Activated naive CD8-positive, alpha-beta T cell treated with anti-CD3 and anti-CD28 coated beads for 36 hours (primary cell): ENCODE measurements at regions not wholly inside any gene's neighbourhood (a gene's known extent, or its start where the extent isn't known, plus 50 kb on each side); places are given as distances from the start of the nearest gene placed in this dataset.

Experiments used
- DNase-seq: peaks from one replicate; pipeline ENCODE4 v3.0.0; 2021
- H3K27ac Mint-ChIP-seq: one replicate; pipeline ENCODE4 v1.8.0; 2022; ENCODE audit warnings: mild to moderate bottlenecking, moderate library complexity, mixed read lengths
- H3K27me3 Mint-ChIP-seq: one replicate; pipeline ENCODE4 v1.8.0; 2022; ENCODE audit warnings: mild to moderate bottlenecking, mixed read lengths
- H3K36me3 Mint-ChIP-seq: one replicate; pipeline ENCODE4 v1.8.0; 2021; ENCODE audit warnings: mild to moderate bottlenecking, mixed read lengths
- H3K4me1 Mint-ChIP-seq: one replicate; pipeline ENCODE4 v1.8.0; 2021; ENCODE audit warnings: mixed read lengths
- H3K4me3 Mint-ChIP-seq: one replicate; pipeline ENCODE4 v1.8.0; 2022; ENCODE audit warnings: mild to moderate bottlenecking, moderate library complexity, mixed read lengths
- H3K9me3 Mint-ChIP-seq: one replicate; pipeline ENCODE4 v1.8.0; 2022; ENCODE audit warnings: mixed read lengths

DNA sequence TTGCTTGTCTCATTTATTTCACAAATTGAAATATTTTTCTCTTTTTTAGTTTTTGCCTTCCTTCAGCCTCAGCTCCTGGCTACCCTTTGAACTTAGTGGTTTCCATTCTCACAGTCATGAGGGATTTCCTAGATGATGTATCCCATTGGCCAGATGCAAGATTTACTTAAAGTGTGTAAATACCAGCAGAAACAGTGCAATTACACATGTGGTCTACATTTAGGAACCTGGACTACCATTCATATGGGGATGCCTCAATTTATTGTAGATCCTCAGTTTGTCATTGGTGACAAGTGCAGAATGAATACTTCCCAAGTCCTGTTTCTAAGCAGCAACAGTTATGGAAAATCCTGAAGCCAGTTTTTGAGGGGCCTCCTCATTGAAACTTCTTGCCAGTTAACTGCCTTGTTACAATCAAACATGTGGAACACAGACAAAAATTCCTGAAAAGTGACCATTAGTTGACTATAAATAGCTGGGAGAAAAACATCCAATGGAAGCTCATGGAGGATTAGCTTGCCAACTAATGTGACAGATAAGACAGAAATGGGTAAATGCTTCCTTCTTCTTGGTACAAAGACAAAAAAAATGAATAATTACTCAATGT, 113.6 kb upstream of the FER start:
- Mint-ChIP-seq H3K9me3 (no peaks in the 10 kb centered on the region), H3K27ac (no peak overlapping the region), H3K27me3 (peaks cover 7% of the 10 kb centered on the region), H3K36me3 (no peaks in the 10 kb centered on the region), H3K4me3 (no peak overlapping the region), H3K4me1 (peaks cover 4% of the 10 kb centered on the region)
- no peak for DNase-seq

DNA sequence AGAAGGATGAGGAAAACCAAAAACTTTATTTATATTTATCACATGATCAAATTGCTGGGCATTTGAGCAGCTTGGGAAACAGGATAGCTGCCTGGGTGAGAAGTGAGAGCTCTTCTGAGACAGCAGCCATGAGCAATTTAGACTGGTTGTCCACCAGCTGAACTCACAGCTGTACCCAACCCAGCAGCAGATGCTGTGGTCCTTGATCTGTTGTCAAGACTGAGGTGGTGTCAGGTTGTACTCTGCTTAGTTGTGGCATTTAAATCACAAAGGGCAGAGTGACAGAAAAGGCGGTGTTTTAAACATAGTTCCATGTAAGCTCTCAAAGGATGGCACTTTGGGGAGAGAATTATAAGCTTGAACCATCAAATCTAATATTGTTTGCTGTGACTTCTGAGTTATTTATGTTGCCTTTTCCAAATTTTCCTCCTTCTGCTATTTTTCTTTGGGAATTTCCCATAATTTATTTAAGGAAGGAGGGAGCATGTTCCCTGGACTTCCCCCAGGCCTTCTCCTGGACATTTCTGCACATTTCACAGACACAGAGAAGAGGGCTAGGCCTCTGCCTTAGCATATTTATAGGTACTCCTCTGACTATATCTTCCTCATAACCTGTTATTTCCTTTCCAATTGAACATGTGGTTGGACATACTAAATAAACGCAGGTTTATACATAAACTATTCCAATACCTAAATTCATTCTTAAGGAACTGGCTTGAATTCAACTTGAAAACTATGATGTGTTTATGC, 117.7 kb upstream of the FER start:
- peaks cover 4% of the 10 kb centered on the region for H3K4me1 Mint-ChIP-seq

DNA sequence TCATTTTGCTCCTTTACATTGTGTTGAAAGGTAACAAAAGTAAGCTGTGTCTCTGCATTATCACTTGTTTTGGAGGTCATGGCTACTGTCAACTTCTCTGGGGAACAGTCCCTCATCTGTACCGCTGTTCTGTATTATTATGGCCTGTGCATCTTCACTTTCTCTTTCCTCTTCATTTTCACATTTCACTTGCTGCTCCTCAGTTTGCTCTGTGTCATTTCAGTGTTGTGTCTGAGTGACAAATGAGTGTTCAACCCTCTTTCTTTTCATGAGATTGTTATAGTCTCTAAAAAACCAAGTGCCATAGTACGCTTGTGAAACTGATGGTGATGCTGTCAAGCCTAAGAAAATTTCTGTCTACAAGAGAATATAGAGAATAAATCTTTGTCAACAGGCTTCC, 122.0 kb upstream of the FER start:
- DNase-seq: no peak
- Mint-ChIP-seq H3K4me1 (no peaks in the 10 kb centered on the region), H3K9me3 (no peaks in the 10 kb centered on the region), H3K36me3 (no peaks in the 10 kb centered on the region), H3K27ac (no peak overlapping the region), H3K4me3 (no peak overlapping the region), H3K27me3 (no peaks in the 10 kb centered on the region)

More for the DNA sequence above, 117.7 kb upstream of the FER start:
- Mint-ChIP-seq H3K27ac (no peak overlapping the region), H3K9me3 (no peaks in the 10 kb centered on the region), H3K36me3 (no peaks in the 10 kb centered on the region), H3K4me3 (no peak overlapping the region), H3K27me3 (no peaks in the 10 kb centered on the region)
- no peak for DNase-seq

DNA sequence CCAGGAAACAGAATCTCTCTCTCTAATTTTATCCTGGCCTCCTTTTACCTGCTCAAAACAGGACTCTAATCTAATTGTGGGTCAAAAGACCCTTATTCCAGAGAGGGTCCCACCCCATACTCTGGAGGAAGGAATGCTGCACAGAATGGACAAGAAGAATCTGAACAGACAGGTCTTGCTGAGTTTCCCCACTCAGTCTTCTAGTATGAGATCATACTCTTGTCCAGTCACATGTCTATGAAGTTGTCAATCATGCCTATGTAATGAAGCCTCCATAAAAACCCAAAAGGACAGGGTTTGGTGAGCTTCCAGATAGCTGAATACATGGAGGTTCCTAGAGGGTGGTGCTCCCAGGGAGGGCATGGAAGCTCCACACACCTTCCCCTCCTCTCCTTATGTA, 123.9 kb upstream of the FER start:
- H3K27ac Mint-ChIP-seq: no peak overlapping the region
- no peak for DNase-seq
- no peaks in the 10 kb centered on the region for H3K4me1 Mint-ChIP-seq
- no peaks in the 10 kb centered on the region for H3K27me3 Mint-ChIP-seq
- no peaks in the 10 kb centered on the region for H3K9me3 Mint-ChIP-seq
- no peak overlapping the region for H3K4me3 Mint-ChIP-seq
- no peaks in the 10 kb centered on the region for H3K36me3 Mint-ChIP-seq

DNA sequence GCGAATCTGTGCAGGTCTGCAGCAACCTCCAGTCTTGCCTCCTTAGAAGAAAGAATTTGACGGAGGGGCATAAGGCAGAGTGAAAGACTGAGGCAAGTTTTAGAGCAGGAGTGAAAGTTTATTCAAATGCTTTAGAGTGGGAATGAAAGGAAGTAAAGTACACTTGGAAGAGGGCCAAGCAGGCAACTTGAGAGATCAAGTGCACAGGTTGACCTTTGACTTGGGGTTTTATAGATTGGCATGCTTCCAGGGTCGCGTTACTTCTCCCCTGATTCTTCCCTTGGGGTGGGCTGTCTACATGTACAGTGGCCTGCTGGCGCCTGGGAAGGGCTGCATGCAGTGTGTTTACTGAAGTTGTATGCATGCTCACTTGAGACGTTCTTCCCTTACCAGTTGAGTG, 127.2 kb upstream of the FER start:
- Mint-ChIP-seq H3K27ac (no peak overlapping the region), H3K4me3 (no peak overlapping the region), H3K36me3 (no peaks in the 10 kb centered on the region), H3K4me1 (no peaks in the 10 kb centered on the region), H3K9me3 (peaks cover 2% of the 10 kb centered on the region), H3K27me3 (peaks cover 12% of the 10 kb centered on the region)
- no peak for DNase-seq

DNA sequence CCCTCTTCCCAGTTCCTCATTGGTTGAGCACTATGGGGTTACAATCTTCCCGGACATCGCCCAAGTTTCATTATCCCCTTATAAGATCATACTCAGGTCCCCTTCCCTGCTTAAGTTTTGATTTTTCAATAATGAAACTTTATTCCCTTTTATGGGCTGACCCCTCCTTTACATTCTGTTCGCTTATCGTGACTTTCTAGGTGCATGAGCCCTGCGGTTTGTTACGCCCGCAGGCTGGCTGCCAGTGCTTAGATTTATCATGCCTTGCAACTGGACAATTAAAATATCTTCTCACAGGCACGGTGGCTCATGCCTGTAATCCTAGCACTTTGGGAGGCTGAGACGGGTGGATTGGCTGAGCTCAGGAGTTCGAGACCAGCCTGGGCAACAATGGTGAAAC, 127.9 kb upstream of the FER start:
- Mint-ChIP-seq H3K27ac (no peak overlapping the region), H3K9me3 (peaks cover 2% of the 10 kb centered on the region), H3K36me3 (no peaks in the 10 kb centered on the region), H3K4me1 (no peaks in the 10 kb centered on the region), H3K4me3 (no peak overlapping the region), H3K27me3 (peaks cover 13% of the 10 kb centered on the region)
- DNase-seq: no peak

DNA sequence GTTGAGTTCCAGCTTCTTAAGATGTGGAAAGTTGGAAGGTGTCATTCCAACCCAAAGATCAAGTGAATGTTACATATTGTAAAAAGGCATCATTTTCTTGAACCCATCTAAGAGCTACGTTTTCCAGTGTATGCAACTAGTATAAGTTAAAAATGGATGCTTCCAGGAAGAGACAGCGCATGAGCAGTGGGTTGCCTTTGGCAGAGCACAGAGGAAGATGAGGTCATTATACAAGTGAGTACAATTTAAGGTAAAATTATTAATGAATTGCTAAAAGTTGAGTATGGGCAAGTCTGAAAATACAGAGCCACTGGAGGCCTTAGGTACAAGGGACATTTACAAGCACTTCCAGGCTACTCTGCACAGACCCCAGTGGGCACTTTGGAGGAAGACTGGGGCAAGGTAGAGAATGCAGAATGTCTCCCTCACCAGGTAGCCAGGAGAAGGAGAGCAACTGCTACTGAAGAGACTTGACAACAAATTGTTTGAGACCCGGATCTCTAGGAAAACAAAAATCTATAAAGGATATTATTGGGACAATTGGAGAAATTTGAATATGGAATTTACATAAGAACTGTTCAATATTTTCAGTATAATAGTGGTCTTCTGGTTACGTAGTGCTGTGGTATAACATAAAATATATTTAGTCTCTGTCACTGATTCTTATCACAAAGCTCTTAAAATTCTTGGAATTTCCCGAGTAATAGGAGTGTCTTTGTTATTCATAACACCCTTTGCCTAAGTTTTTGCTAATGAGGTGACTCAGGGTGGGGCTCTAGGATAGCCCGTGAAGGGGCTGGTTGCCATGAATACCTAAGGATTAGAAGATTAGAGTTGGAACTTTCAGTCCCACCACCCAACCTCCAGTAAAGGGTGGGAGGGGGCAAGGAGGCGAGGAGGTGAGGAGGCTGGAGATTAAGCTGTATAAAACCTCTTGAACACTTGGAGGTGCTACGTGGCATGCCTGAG, 129.9 kb upstream of the FER start:
- no peaks in the 10 kb centered on the region for H3K4me1 Mint-ChIP-seq
- H3K4me3 Mint-ChIP-seq: no peak overlapping the region
- no peak for DNase-seq
- H3K9me3 Mint-ChIP-seq: peaks cover 2% of the 10 kb centered on the region
- no peaks in the 10 kb centered on the region for H3K36me3 Mint-ChIP-seq
- peaks cover 16% of the 10 kb centered on the region for H3K27me3 Mint-ChIP-seq
- H3K27ac Mint-ChIP-seq: no peak overlapping the region

DNA sequence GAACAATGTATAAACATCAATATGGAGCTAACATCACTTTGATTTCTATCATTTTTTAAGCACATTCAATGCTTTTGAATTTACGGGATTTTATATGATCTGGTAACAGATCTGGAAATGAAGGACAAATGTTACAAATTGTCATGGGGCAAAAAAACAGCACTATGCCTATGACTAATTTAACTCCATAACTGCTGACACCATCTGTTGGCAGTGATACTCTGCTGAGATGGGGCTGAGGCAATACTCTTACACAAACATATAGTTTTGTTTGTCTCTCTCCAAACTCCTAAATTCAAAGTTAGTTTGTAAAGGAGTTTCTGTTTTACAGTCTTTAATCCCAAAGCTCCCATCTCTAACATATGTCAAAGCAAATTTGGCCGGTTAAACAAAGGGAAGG, 132.5 kb upstream of the FER start:
- DNase-seq: no peak
- Mint-ChIP-seq H3K27me3 (peaks cover 17% of the 10 kb centered on the region), H3K27ac (no peak overlapping the region), H3K9me3 (peaks cover 6% of the 10 kb centered on the region), H3K4me1 (no peaks in the 10 kb centered on the region), H3K4me3 (no peak overlapping the region), H3K36me3 (no peaks in the 10 kb centered on the region)

DNA sequence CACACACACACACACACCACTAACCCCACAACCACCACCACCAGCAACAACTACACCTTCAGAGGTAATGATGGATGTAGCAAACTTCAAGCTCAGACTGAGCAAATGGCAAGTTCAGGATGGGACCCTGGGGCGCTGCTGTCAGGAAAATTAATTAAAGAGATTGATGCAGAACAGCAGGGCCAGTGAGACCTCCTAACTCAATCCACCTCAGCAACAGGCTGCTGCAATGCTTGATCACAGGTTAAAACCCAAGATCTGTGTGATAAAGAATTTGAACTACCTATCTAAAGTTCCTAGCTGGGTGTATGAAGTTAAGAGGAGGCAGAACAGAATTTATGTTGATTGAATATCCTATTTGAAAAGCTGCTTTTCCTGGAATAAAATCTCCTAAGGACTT, 140.3 kb upstream of the FER start:
- Mint-ChIP-seq H3K4me1 (peaks cover 5% of the 10 kb centered on the region), H3K27ac (no peak overlapping the region), H3K36me3 (no peaks in the 10 kb centered on the region), H3K9me3 (peaks cover 6% of the 10 kb centered on the region), H3K27me3 (peaks cover 7% of the 10 kb centered on the region), H3K4me3 (no peak overlapping the region)
- DNase-seq: no peak

DNA sequence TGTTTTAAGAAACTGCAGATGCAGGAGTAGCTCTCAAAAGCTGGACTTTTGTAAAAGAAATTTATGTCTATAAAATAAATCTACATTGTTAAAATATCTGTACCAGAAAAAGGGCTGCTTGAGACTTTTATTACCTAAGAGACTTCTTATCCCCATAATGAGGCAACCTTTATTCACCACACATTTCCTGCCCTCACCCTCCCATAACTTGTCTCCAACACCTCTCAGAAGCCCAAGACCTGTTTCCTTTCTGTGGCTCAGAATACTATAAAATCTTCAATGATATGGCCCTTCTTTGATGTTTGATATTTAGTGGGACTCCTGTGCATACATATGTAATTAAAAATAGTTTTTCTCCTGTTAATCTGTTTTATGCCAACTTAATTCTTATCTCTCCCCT, 141.5 kb upstream of the FER start:
- peaks cover 5% of the 10 kb centered on the region for H3K4me1 Mint-ChIP-seq
- H3K9me3 Mint-ChIP-seq: peaks cover 3% of the 10 kb centered on the region
- H3K27ac Mint-ChIP-seq: no peak overlapping the region
- peaks cover 7% of the 10 kb centered on the region for H3K27me3 Mint-ChIP-seq
- no peak overlapping the region for H3K4me3 Mint-ChIP-seq
- no peak for DNase-seq
- H3K36me3 Mint-ChIP-seq: no peaks in the 10 kb centered on the region

DNA sequence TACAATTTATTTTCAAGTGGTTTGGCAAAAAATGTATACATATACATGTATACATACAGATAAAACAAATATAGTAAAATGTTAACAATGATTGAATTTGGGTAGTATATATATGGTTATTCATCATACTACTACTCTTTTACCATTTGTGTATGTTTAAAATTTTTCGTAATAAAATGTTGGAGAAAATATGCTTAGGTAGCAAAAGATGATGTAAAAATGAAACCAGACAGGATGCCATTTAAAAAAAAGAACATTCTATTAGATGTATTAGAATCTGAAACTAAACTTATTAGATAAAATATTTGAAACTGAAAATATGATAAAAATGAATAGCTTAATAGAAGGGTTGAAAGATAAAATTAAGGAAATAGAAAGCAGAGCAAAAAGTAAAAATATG, 144.9 kb upstream of the FER start:
- Mint-ChIP-seq H3K36me3 (no peaks in the 10 kb centered on the region), H3K4me3 (no peak overlapping the region), H3K27ac (no peak overlapping the region), H3K27me3 (peaks cover 5% of the 10 kb centered on the region), H3K4me1 (peaks cover 5% of the 10 kb centered on the region), H3K9me3 (no peaks in the 10 kb centered on the region)
- no peak for DNase-seq

DNA sequence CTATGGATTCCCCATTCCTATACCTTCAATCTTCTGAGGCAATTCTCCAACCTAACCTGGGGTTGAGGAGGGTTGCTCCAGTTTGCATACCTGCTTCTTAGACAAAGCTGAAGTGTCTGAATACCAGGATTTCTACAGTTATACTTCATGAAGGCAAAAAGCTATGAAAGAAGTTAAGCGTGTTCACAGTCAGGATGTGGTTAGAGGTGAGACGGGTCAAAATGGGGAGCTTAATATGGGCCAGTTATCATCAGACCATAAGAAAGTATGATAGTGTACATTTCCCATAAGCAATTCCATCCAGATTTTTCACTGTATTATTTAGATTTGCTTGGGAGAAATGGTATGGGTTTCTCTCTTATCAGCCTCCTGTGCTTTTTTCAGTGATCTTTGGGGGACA, 156.9 kb upstream of the FER start:
- H3K36me3 Mint-ChIP-seq: no peaks in the 10 kb centered on the region
- H3K27ac Mint-ChIP-seq: no peak overlapping the region
- DNase-seq: no peak
- peaks cover 25% of the 10 kb centered on the region for H3K27me3 Mint-ChIP-seq
- no peaks in the 10 kb centered on the region for H3K4me1 Mint-ChIP-seq
- H3K4me3 Mint-ChIP-seq: no peak overlapping the region
- H3K9me3 Mint-ChIP-seq: no peaks in the 10 kb centered on the region

DNA sequence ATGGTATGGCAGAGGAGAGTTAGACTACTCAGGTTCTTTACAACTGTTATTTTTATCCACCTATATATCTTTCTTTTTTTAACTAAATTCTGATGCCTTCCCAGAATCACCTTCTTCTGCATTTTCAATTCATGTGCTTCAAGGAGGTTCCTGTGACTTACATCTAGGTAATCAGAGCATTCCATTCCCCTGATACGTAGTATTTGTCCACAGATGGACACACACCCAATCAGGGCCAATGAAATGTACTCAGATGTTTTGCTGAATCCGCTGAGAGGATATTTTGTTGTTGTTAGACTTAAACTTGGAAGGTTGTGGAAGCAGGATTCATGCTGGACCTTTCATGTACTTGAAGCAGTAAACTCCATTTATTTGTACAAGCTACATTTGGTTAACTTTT, 159.4 kb upstream of the FER start:
- no peaks in the 10 kb centered on the region for H3K9me3 Mint-ChIP-seq
- H3K27ac Mint-ChIP-seq: no peak overlapping the region
- no peak overlapping the region for H3K4me3 Mint-ChIP-seq
- H3K4me1 Mint-ChIP-seq: no peaks in the 10 kb centered on the region
- H3K27me3 Mint-ChIP-seq: peaks cover 25% of the 10 kb centered on the region
- DNase-seq: no peak
- H3K36me3 Mint-ChIP-seq: no peaks in the 10 kb centered on the region

DNA sequence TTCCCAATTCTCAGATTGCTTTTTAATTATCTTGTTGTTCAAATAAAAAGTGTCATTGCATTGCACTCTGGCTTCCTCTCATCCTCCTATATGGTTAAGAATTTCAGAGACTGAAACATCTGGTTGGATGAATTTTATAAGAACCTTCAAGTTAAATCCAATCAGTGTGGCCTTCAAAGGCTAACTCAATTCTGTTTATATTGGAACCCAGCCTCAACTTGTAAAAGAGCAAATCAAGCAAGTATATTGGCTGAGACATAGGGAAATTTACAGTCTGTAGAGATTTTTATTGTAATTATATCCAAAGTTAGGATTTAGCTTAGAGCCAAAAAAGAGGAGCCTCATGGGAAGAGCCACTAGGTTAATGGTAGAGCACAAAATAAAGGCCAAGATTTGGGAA, 159.9 kb upstream of the FER start:
- no peak overlapping the region for H3K4me3 Mint-ChIP-seq
- peaks cover 24% of the 10 kb centered on the region for H3K27me3 Mint-ChIP-seq
- H3K27ac Mint-ChIP-seq: no peak overlapping the region
- no peak for DNase-seq
- no peaks in the 10 kb centered on the region for H3K9me3 Mint-ChIP-seq
- no peaks in the 10 kb centered on the region for H3K4me1 Mint-ChIP-seq
- no peaks in the 10 kb centered on the region for H3K36me3 Mint-ChIP-seq

DNA sequence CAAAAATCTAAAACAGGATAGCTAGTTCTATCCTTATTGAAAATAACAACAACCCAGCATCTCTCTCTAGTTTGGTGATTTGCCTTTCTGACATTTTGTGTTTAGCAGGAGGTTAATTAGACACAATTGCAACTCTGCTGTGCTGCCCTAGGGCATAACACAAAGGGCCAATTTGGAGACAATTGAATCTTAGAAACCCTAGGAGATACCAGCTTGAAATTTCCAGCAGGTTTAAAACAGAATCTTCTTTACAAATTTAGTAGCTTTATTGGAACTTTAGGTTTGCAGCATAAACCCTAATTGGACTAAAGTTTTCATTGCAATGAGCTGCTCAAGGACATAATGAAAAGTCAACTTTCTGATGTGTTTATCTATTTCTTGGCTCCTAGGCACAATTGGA, 166.7 kb upstream of the FER start:
- Mint-ChIP-seq H3K9me3 (peaks cover 2% of the 10 kb centered on the region), H3K27me3 (peaks cover 15% of the 10 kb centered on the region), H3K36me3 (no peaks in the 10 kb centered on the region), H3K4me3 (no peak overlapping the region), H3K27ac (no peak overlapping the region), H3K4me1 (no peaks in the 10 kb centered on the region)
- DNase-seq: no peak
